NT2/D1 (cell line): ENCODE measurements at regions not wholly inside any gene's neighbourhood (a gene's known extent, or its start where the extent isn't known, plus 50 kb on each side); places are given as distances from the start of the nearest gene placed in this dataset.

Source experiments
- SUZ12 ChIP-seq: IDR thresholded peaks from 2 replicates; pipeline ENCODE4 v1.6.1; 2011; ENCODE audit not compliant: insufficient read length, insufficient read depth; ENCODE audit errors: extremely low read depth
- YY1 ChIP-seq: IDR thresholded peaks from 2 replicates; pipeline ENCODE4 v1.6.1; 2011; ENCODE audit not compliant: insufficient read length, insufficient read depth
- ZNF274 ChIP-seq: IDR thresholded peaks from 2 replicates; pipeline ENCODE4 v1.6.1; 2011; ENCODE audit warnings: mild to moderate bottlenecking, low read depth, low read length

DNA sequence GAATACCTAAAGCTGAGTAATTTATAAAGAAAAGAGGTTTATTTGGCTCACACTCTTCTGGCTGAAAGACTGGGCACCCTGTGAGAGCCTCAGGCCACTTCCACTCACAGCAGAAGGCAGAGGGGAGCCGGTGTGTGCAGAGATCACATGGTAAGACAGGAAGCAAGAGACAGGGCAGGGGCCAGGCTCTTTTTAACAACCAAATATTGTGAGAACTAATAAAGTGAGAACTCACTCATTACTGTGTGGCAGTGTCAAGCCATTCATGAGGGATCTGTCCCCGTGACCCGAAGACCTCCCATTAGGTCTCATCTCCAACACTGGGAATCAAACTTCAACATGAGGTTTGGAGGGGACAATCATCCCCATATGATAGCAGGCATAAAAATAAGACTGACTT, 180.8 kb upstream of the DIO3 start:
- TF ChIP-seq YY1: no peak
- TF ChIP-seq ZNF274: no peak
- TF ChIP-seq SUZ12: no peak
